ENCODE measurements at regions not wholly inside any gene's neighbourhood (a gene's known extent, or its start where the extent isn't known, plus 50 kb on each side); places are given as distances from the start of the nearest gene placed in this dataset.
"Not testable (repeated sequence)": the region's sequence is repeated elsewhere in the genome, so short reads cannot be mapped to it uniquely, and the experiment has no call there.

- in situ Hi-C loops (cut with MboI; ENCODE audit: low pct_unique_long_range_greater_than_20kb in 2 of 9, low sequenced_read_pairs in 9 of 9, unreplicated experiment in 9 of 9): no loop called here
- peak in 5 of 8 experiments; percentile 79 to 95 (median 92) for ATAC-seq (replicated peaks in 6 of 8)
- 61 to 100% (median 78%) methylated on average over 1 to 6 of the region's 6 CpGs for whole genome bisulfite sequencing, 10 experiments
Measured at GRCh38 chr3:28613511-28614106, 265.0 kb upstream of the AZI2 start.

GRCh38 chr3:28615071-28615470, 266.4 kb upstream of the AZI2 start:
- Histone ChIP-seq H3K4me3 (no peak overlapping the region), H3K27ac (no peak overlapping the region), H3K4me1 (replicated peaks in 1 of 2) (peaks cover 4 to 34% of the 10 kb centered on the region in 2 donors)
- in situ Hi-C loops (cut with MboI; ENCODE audit: low pct_unique_long_range_greater_than_20kb in 2 of 9, low sequenced_read_pairs in 9 of 9, unreplicated experiment in 9 of 9): no loop called here
- no peak for ATAC-seq (replicated peaks in 6 of 8)
- 30 to 100% (median 92%) methylated on average over 2 to 5 of the region's 5 CpGs for WGBS, 10 experiments

More at GRCh38 chr3:28613511-28614106, 265.0 kb upstream of the AZI2 start:
- Histone ChIP-seq H3K4me1 (replicated peaks in 1 of 2) (peaks cover 4 to 34% of the 10 kb centered on the region in 2 donors), H3K27ac (no peak overlapping the region), H3K4me3 (no peak overlapping the region)

GRCh38 chr3:28615971-28616370, 267.3 kb upstream of the AZI2 start:
- Histone ChIP-seq H3K27ac (no peak overlapping the region), H3K4me3 (no peak overlapping the region), H3K4me1 (replicated peaks in 1 of 2) (peaks cover 4 to 32% of the 10 kb centered on the region in 2 donors)
- in situ Hi-C loops (cut with MboI; ENCODE audit: low pct_unique_long_range_greater_than_20kb in 2 of 9, low sequenced_read_pairs in 9 of 9, unreplicated experiment in 9 of 9): no loop called here
- no peak for ATAC-seq (replicated peaks in 6 of 8)
- 5 to 100% (median 85%) methylated on average over 1 to 2 of the region's 2 CpGs; no CpG with 5 or more reads in 1 of the 10 experiments for WGBS, 10 experiments

GRCh38 chr3:28617821-28618220, 269.2 kb upstream of the AZI2 start:
- H3K4me1 ChIP-seq (replicated peaks in 1 of 2): peaks cover 0 to 16% of the 10 kb centered on the region in 2 donors
- in situ Hi-C loops (cut with MboI; ENCODE audit: low pct_unique_long_range_greater_than_20kb in 2 of 9, low sequenced_read_pairs in 9 of 9, unreplicated experiment in 9 of 9): no loop called here
- no peak overlapping the region for H3K27ac ChIP-seq
- H3K4me3 ChIP-seq: no peak overlapping the region
- no peak for ATAC-seq (replicated peaks in 6 of 8)
- WGBS, 10 experiments: 0 to 80% (median 17%) methylated on average over 1 of the region's 1 CpG; no CpG with 5 or more reads in 1 of the 10 experiments

- Histone ChIP-seq H3K27ac (no peak overlapping the region), H3K4me3 (no peak overlapping the region), H3K4me1 (replicated peaks in 1 of 2) (no peaks in the 10 kb centered on the region)
- 6 to 77% (median 48%) methylated on average over 1 to 4 of the region's 5 CpGs; no CpG with 5 or more reads in 1 of the 10 experiments for WGBS, 10 experiments
- ATAC-seq (replicated peaks in 6 of 8): no peak
- in situ Hi-C loops (cut with MboI; ENCODE audit: low pct_unique_long_range_greater_than_20kb in 2 of 9, low sequenced_read_pairs in 9 of 9, unreplicated experiment in 9 of 9): no loop called here
Measured at GRCh38 chr3:28623106-28623505, 274.5 kb upstream of the AZI2 start.

- in situ Hi-C loops (cut with MboI; ENCODE audit: low pct_unique_long_range_greater_than_20kb in 2 of 9, low sequenced_read_pairs in 9 of 9, unreplicated experiment in 9 of 9): no loop called here
- WGBS, 10 experiments: 0 to 100% (median 87%) methylated on average over 1 to 3 of the region's 3 CpGs; no CpG with 5 or more reads in 1 of the 10 experiments
- H3K4me3 ChIP-seq: no peak overlapping the region
- ATAC-seq (replicated peaks in 6 of 8): no peak
- H3K27ac ChIP-seq: no peak overlapping the region
- no peaks in the 10 kb centered on the region for H3K4me1 ChIP-seq (replicated peaks in 1 of 2)
Measured at GRCh38 chr3:28624084-28624483, 275.5 kb upstream of the AZI2 start.

GRCh38 chr3:28627843-28628242, 279.2 kb upstream of the AZI2 start:
- in situ Hi-C loops (cut with MboI; ENCODE audit: low pct_unique_long_range_greater_than_20kb in 2 of 9, low sequenced_read_pairs in 9 of 9, unreplicated experiment in 9 of 9): not testable (repeated sequence)

GRCh38 chr3:28634019-28634418, 285.4 kb upstream of the AZI2 start:
- 33 to 100% (median 88%) methylated on average over 1 to 2 of the region's 2 CpGs; no CpG with 5 or more reads in 2 of the 10 experiments for WGBS, 10 experiments

More at GRCh38 chr3:28627843-28628242, 279.2 kb upstream of the AZI2 start:
- H3K4me1 ChIP-seq (replicated peaks in 1 of 2); H3K27ac ChIP-seq; H3K4me3 ChIP-seq; ATAC-seq (replicated peaks in 6 of 8): not testable (repeated sequence)
- WGBS, 10 experiments: 0 to 100% (median 67%) methylated on average over 1 of the region's 2 CpGs; no CpG with 5 or more reads in 5 of the 10 experiments

GRCh38 chr3:28637742-28638141, 289.1 kb upstream of the AZI2 start:
- 20 to 85% (median 48%) methylated on average over 1 to 3 of the region's 3 CpGs; no CpG with 5 or more reads in 4 of the 10 experiments for WGBS, 10 experiments
- Histone ChIP-seq H3K27ac (no peak overlapping the region), H3K4me1 (replicated peaks in 1 of 2) (no peaks in the 10 kb centered on the region), H3K4me3 (no peak overlapping the region)
- in situ Hi-C loops (cut with MboI; ENCODE audit: low pct_unique_long_range_greater_than_20kb in 2 of 9, low sequenced_read_pairs in 9 of 9, unreplicated experiment in 9 of 9): no loop called here
- ATAC-seq (replicated peaks in 6 of 8): no peak

More at GRCh38 chr3:28634019-28634418, 285.4 kb upstream of the AZI2 start:
- ATAC-seq (replicated peaks in 6 of 8): no peak
- Histone ChIP-seq H3K27ac (no peak overlapping the region), H3K4me3 (no peak overlapping the region), H3K4me1 (replicated peaks in 1 of 2) (no peaks in the 10 kb centered on the region)
- in situ Hi-C loops (cut with MboI; ENCODE audit: low pct_unique_long_range_greater_than_20kb in 2 of 9, low sequenced_read_pairs in 9 of 9, unreplicated experiment in 9 of 9): no loop called here

GRCh38 chr3:28645149-28645548, 296.5 kb upstream of the AZI2 start:
- Histone ChIP-seq H3K27ac (no peak overlapping the region), H3K4me3 (no peak overlapping the region), H3K4me1 (replicated peaks in 1 of 2) (no peaks in the 10 kb centered on the region)
- 0 to 100% (median 54%) methylated on average over 1 to 2 of the region's 2 CpGs; no CpG with 5 or more reads in 4 of the 10 experiments for WGBS, 10 experiments
- ATAC-seq (replicated peaks in 6 of 8): no peak
- in situ Hi-C loops (cut with MboI; ENCODE audit: low pct_unique_long_range_greater_than_20kb in 2 of 9, low sequenced_read_pairs in 9 of 9, unreplicated experiment in 9 of 9): no loop called here

GRCh38 chr3:28646435-28646834, 297.8 kb upstream of the AZI2 start:
- no peak for ATAC-seq (replicated peaks in 6 of 8)
- 55 to 100% (median 75%) methylated on average over 1 to 4 of the region's 4 CpGs; no CpG with 5 or more reads in 3 of the 10 experiments for WGBS, 10 experiments
- H3K4me1 ChIP-seq (replicated peaks in 1 of 2): no peaks in the 10 kb centered on the region
- no peak overlapping the region for H3K4me3 ChIP-seq
- H3K27ac ChIP-seq: no peak overlapping the region
- in situ Hi-C loops (cut with MboI; ENCODE audit: low pct_unique_long_range_greater_than_20kb in 2 of 9, low sequenced_read_pairs in 9 of 9, unreplicated experiment in 9 of 9): no loop called here

GRCh38 chr3:28649266-28649665, 300.6 kb upstream of the AZI2 start:
- Histone ChIP-seq H3K27ac (no peak overlapping the region), H3K4me3 (no peak overlapping the region), H3K4me1 (replicated peaks in 1 of 2) (no peaks in the 10 kb centered on the region)
- ATAC-seq (replicated peaks in 6 of 8): no peak
- in situ Hi-C loops (cut with MboI; ENCODE audit: low pct_unique_long_range_greater_than_20kb in 2 of 9, low sequenced_read_pairs in 9 of 9, unreplicated experiment in 9 of 9): no loop called here
- WGBS, 10 experiments: 10 to 100% (median 86%) methylated on average over 1 to 2 of the region's 2 CpGs; no CpG with 5 or more reads in 3 of the 10 experiments

GRCh38 chr3:28651159-28651558, 302.5 kb upstream of the AZI2 start:
- Histone ChIP-seq H3K4me3 (no peak overlapping the region), H3K27ac (no peak overlapping the region), H3K4me1 (replicated peaks in 1 of 2) (no peaks in the 10 kb centered on the region)
- ATAC-seq (replicated peaks in 6 of 8): no peak
- 0 to 100% (median 72%) methylated on average over 1 to 3 of the region's 3 CpGs; no CpG with 5 or more reads in 1 of the 10 experiments for WGBS, 10 experiments
- in situ Hi-C loops (cut with MboI; ENCODE audit: low pct_unique_long_range_greater_than_20kb in 2 of 9, low sequenced_read_pairs in 9 of 9, unreplicated experiment in 9 of 9): no loop called here

- ATAC-seq (replicated peaks in 6 of 8): no peak
- in situ Hi-C loops (cut with MboI; ENCODE audit: low pct_unique_long_range_greater_than_20kb in 2 of 9, low sequenced_read_pairs in 9 of 9, unreplicated experiment in 9 of 9): no loop called here
- WGBS, 10 experiments: 0 to 100% (median 40%) methylated on average over 1 to 3 of the region's 5 CpGs; no CpG with 5 or more reads in 6 of the 10 experiments
Measured at GRCh38 chr3:28664123-28664522, 315.5 kb upstream of the AZI2 start.

More at GRCh38 chr3:28664123-28664522, 315.5 kb upstream of the AZI2 start:
- no peak overlapping the region for H3K4me3 ChIP-seq
- peaks cover 0 to 3% of the 10 kb centered on the region in 2 donors for H3K4me1 ChIP-seq (replicated peaks in 1 of 2)
- no peak overlapping the region for H3K27ac ChIP-seq

Measured in motor neuron (in vitro differentiated cells).